C4-2B (cell line): ENCODE measurements at regions not wholly inside any gene's neighbourhood (a gene's known extent, or its start where the extent isn't known, plus 50 kb on each side); places are given as distances from the start of the nearest gene placed in this dataset.

Experiments used
- CTCF ChIP-seq: fragments of 450-650 bp; conservative IDR thresholded peaks from 2 replicates; pipeline ENCODE4 v1.5.1; 2017; ENCODE audit warnings: mild to moderate bottlenecking
- ZFX ChIP-seq: fragments of 450-650 bp; IDR thresholded peaks from 2 replicates; pipeline ENCODE4 v1.6.1; 2017

- TF ChIP-seq CTCF (no peak), ZFX (no peak)
These were observed 82.8 kb downstream of the IGLL1 start for GRCh38 chr22:23497016-23497885.
